SK-N-SH treated with all-trans-retinoic acid at 6 μM for 48 hours (cell line): ENCODE measurements at regions not wholly inside any gene's neighbourhood (a gene's known extent, or its start where the extent isn't known, plus 50 kb on each side); places are given as distances from the start of the nearest gene placed in this dataset.

ENCODE experiments used
- ARNTL ChIP-seq: fragments of 450-650 bp; formaldehyde crosslinking; IDR thresholded peaks from 2 replicates; pipeline ENCODE4 v1.5.0; 2020; ENCODE audit warnings: low read depth, mild to moderate bottlenecking, moderate library complexity, borderline replicate concordance
- CSRNP3 ChIP-seq: fragments of 250-450 bp; sonication (Bioruptor Pico); IDR thresholded peaks from 2 replicates; pipeline ENCODE4 v1.5.1; 2021; ENCODE audit warnings: mild to moderate bottlenecking, moderate library complexity
- GLIS3 ChIP-seq: fragments of 250-450 bp; sonication (Bioruptor Pico); IDR thresholded peaks from 2 replicates; pipeline ENCODE4 v1.5.0; 2020; ENCODE audit warnings: mild to moderate bottlenecking, moderate library complexity
- ISL1 ChIP-seq: fragments of 250-450 bp; sonication (Bioruptor Pico); IDR thresholded peaks from 2 replicates; pipeline ENCODE4 v2.1.2; 2022; ENCODE audit warnings: mild to moderate bottlenecking, moderate library complexity
- PATZ1 ChIP-seq: fragments of 250-450 bp; sonication (Bioruptor Pico); IDR thresholded peaks from 2 replicates; pipeline ENCODE4 v1.8.0; 2020; ENCODE audit warnings: mild to moderate bottlenecking, moderate library complexity, borderline replicate concordance
- POU6F1 ChIP-seq: fragments of 250-450 bp; sonication (Bioruptor Pico); IDR thresholded peaks from 2 replicates; pipeline ENCODE4 v1.8.0; 2021; ENCODE audit warnings: low read depth, mild to moderate bottlenecking, moderate library complexity, borderline replicate concordance
- PPARA ChIP-seq: fragments of 250-450 bp; sonication (Bioruptor Pico); IDR thresholded peaks from 2 replicates; pipeline ENCODE4 v1.5.0; 2020; ENCODE audit warnings: mild to moderate bottlenecking, borderline replicate concordance
- RARB ChIP-seq: fragments of 250-450 bp; sonication (Bioruptor Pico); IDR thresholded peaks from 2 replicates; pipeline ENCODE4 v1.8.0; 2021; ENCODE audit warnings: mild to moderate bottlenecking, moderate library complexity
- SNAI2 ChIP-seq: fragments of 250-450 bp; sonication (Bioruptor Pico); IDR thresholded peaks from 2 replicates; pipeline ENCODE4 v1.5.0; 2020; ENCODE audit warnings: mild to moderate bottlenecking, moderate library complexity

GRCh38 chr7:18126281-18126680, 98.6 kb upstream of the PRPS1L1 start:
- TF ChIP-seq ARNTL (CRISPR knock-in tag), result no peak
- no peak for TF ChIP-seq POU6F1 (CRISPR knock-in tag)
- no peak for TF ChIP-seq RARB
- TF ChIP-seq SNAI2 (CRISPR knock-in tag), result no peak
- TF ChIP-seq PATZ1 (CRISPR knock-in tag), result no peak
- TF ChIP-seq CSRNP3 (CRISPR knock-in tag), result no peak
- no peak for TF ChIP-seq ISL1 (CRISPR knock-in tag)
- no peak for TF ChIP-seq GLIS3 (CRISPR knock-in tag)
- TF ChIP-seq PPARA, result no peak
